SK-N-SH (cell line): ENCODE measurements at regions not wholly inside any gene's neighbourhood (a gene's known extent, or its start where the extent isn't known, plus 50 kb on each side); places are given as distances from the start of the nearest gene placed in this dataset.

Source experiments
- CTCF ChIP-seq: fragments of 200-600 bp; sonication (generic); IDR thresholded peaks from 2 replicates; pipeline ENCODE4 v1.6.1; 2017; ENCODE audit warnings: antibody characterized with exemption, mild to moderate bottlenecking, moderate library complexity
- EP300 ChIP-seq, 2 experiments: IDR thresholded peaks; 2 replicates each; pipeline versions ENCODE4 v1.4.0 to v1.6.1; 2012; ENCODE audit warnings: borderline replicate concordance in 1 of 2, low read depth in 1 of 2, low read length in 1 of 2
- FOXM1 ChIP-seq: IDR thresholded peaks from 2 replicates; pipeline ENCODE4 v1.4.0; 2012; ENCODE audit warnings: low read depth, mild to moderate bottlenecking
- IRF3 ChIP-seq: fragments of 150-350 bp; IDR thresholded peaks from 2 replicates; pipeline ENCODE4 v1.6.1; 2016; ENCODE audit warnings: mild to moderate bottlenecking, low read depth, low read length
- MAX ChIP-seq: IDR thresholded peaks from 2 replicates; pipeline ENCODE4 v1.4.0; 2012; ENCODE audit warnings: low read depth
- MXI1 ChIP-seq: IDR thresholded peaks from 2 replicates; pipeline ENCODE4 v1.6.1; 2012; ENCODE audit warnings: mild to moderate bottlenecking, low read depth, low read length, improper control_type of control experiment
- NFIC ChIP-seq: IDR thresholded peaks from 2 replicates; pipeline ENCODE4 v1.4.0; 2012; ENCODE audit warnings: borderline replicate concordance
- POLR2AphosphoS5 ChIP-seq: IDR thresholded peaks from 2 replicates; pipeline ENCODE4 v1.6.1; 2012; ENCODE audit warnings: low read depth, low read length
- RCOR1 ChIP-seq: fragments of 150-350 bp; IDR thresholded peaks from 2 replicates; pipeline ENCODE4 v1.6.1; 2017; ENCODE audit warnings: antibody characterized with exemption, low read length
- REST ChIP-seq: IDR thresholded peaks from 2 replicates; pipeline ENCODE4 v1.6.1; 2012; ENCODE audit warnings: mild to moderate bottlenecking, low read depth, low read length, moderate library complexity
- RFX5 ChIP-seq: IDR thresholded peaks from 2 replicates; pipeline ENCODE4 v1.6.1; 2012; ENCODE audit warnings: mild to moderate bottlenecking, improper control_type of control experiment, low read length
- SMC3 ChIP-seq: IDR thresholded peaks from 2 replicates; pipeline ENCODE4 v1.6.1; 2012; ENCODE audit warnings: low read depth, low read length, improper control_type of control experiment
- USF1 ChIP-seq: IDR thresholded peaks from 2 replicates; pipeline ENCODE4 v1.4.0; 2012; ENCODE audit warnings: low read depth, borderline replicate concordance
- USF2 ChIP-seq: fragments of 150-350 bp; IDR thresholded peaks from 2 replicates; pipeline ENCODE4 v1.6.1; 2017; ENCODE audit warnings: antibody characterized with exemption, low read length, low read depth, borderline replicate concordance

- no peak for TF ChIP-seq USF2
- no peak for TF ChIP-seq SMC3
- TF ChIP-seq CTCF, result no peak
- no peak for TF ChIP-seq EP300 (IDR thresholded peaks at IDR 0.05; ENCODE audit: borderline replicate concordance in 1 of 2, low read depth in 1 of 2, low read length in 1 of 2)
- no peak for TF ChIP-seq RCOR1
- TF ChIP-seq REST, result no peak
- TF ChIP-seq USF1, result no peak
- TF ChIP-seq RFX5, result no peak
- no peak for TF ChIP-seq FOXM1
- no peak for TF ChIP-seq NFIC
- TF ChIP-seq POLR2AphosphoS5, result no peak
- TF ChIP-seq MXI1, result no peak
- TF ChIP-seq MAX, result no peak
- TF ChIP-seq IRF3, result no peak
Observed at GRCh38 chr1:76725864-76726619, 141.2 kb upstream of the ST6GALNAC5 start.
